ENCODE measurements at regions not wholly inside any gene's neighbourhood (a gene's known extent, or its start where the extent isn't known, plus 50 kb on each side); places are given as distances from the start of the nearest gene placed in this dataset.

- no peak for DNase-seq (ENCODE audit: low spot score)
Observed at GRCh38 chr12:97177481-97177880, 270.4 kb downstream of the NEDD1 start.

GRCh38 chr12:97181571-97182265 is 274.7 kb downstream of the NEDD1 start:
- no peak for DNase-seq (ENCODE audit: low spot score)

- no peak for DNase-seq (ENCODE audit: low spot score)
Observed at GRCh38 chr12:97182769-97183168, 275.7 kb downstream of the NEDD1 start.

- DNase-seq (ENCODE audit: low spot score), result no peak
Observed at GRCh38 chr12:97184127-97184773, 277.2 kb downstream of the NEDD1 start.

DNA sequence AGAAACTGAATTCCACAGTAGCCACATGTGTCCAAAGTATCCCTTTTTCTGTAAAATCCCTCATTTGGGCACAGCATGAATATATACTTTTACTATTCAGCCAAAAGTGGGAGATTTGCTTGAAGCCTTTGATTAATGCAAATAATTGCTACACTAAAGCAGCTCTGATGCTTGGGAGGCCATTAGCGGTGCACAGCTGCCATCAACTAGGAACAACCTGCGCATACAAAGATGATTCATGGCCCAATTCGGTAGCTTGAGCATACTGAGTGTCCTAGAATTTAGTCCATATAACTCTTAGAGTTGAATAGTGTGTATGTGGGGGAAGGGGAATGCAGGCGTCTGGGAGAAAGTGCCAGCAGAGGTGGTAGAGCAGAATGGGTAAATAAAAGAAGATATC is 277.0 kb upstream of the RMST start:
- DNase-seq (ENCODE audit: low spot score), result no peak

DNA sequence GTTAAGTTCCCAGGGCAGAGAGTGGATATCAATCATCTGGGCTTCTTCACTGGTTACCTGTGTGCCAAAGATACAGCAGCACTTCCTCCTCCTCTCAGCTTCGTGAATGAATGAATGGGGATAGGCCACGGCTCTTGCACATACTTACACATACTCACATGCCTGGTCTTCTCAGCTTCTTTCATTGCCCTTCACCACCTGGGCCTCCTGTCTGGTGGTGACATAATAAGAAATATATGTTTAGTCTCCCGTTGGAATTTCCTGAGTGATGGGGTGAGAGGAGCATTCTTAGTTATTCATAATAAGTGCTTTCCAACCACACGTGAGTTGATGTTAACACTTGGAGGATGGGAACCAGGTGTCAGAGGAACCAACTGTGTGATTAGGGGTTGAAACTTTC is 268.1 kb upstream of the RMST start:
- DNase-seq (ENCODE audit: low spot score), result no peak

DNA sequence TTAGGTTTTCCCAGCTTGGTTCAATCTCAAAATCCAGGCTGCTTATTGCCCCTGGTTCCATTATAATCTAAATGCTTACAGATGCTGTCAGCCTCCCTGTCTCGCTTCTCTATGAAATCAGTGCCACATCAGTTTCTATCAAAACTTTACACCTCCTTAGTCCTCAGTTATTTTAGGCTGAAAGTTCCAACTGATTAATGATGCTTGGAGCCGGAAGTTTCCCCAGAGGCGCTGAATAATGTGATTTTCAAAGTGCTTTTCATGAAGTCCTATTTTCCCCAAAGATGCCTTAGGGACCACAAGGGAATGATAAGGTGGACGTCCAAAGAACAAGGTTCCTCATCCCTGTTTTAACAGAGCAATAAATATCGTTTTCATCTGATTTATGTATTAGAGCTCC is 262.4 kb upstream of the RMST start:
- no peak for DNase-seq (ENCODE audit: low spot score)

GRCh38 chr12:97203408-97203807 is 259.2 kb upstream of the RMST start:
- DNase-seq (ENCODE audit: low spot score), result no peak

GRCh38 chr12:97209997-97210396 is 252.6 kb upstream of the RMST start:
- DNase-seq (ENCODE audit: low spot score), result no peak

GRCh38 chr12:97211416-97211930 is 251.1 kb upstream of the RMST start:
- no peak for DNase-seq (ENCODE audit: low spot score)

DNA sequence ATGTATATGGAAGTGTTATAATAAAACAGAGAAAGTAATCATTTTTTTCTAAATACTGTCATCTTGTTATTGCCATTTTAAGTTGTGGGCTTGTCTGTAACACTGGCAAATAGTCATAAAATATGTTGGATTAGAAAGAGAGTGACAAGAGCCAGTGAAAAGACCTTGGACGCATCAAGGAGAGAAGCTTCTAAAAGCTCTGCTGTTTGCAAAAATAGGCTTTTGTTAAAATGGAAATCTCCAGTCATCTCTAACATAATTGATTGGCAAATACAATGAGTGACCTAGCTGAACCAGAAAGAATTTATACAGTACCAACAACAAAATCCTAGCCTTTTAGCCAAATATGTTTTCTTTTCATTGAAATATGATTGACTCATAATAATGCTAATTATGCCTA is 245.8 kb upstream of the RMST start:
- no peak for DNase-seq (ENCODE audit: low spot score)

DNA sequence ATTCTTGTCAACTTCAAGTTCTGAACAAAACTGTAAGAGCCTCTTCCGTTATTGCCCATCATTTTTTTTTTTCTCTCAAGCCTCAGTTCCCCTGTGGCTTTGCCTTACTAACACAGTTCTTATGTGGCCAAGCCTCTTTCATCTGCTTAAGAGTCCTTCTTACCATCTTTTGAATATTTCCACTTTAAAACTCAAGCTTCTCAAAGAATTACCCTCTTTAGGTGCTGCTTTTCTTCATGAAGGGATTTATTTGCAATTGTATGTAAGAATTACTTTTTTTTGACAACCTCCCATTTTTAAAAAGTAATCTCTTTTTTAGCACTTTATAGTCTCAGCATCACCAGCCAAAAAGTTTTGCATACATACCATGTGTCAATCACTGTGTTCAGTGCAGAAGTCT is 240.2 kb upstream of the RMST start:
- DNase-seq (ENCODE audit: low spot score), result no peak

DNA sequence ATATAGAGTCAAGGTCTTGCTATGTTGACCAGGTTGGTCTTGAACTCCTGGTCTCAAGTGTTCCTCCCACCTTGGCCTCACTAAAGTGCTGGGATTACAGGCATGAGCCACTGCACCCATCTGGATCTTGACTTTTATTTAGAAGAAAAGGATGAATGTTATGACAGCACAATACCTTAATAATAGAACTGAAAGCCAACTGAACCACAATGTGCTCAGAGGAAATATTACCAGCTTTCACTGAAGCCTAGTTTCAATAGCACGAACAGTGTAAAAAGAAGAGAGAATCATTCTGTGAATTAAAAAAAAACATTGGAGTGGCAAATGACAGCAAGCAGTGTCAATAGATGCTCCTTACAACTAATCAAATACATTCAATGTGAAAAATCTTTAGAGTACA is 239.2 kb upstream of the RMST start:
- DNase-seq (ENCODE audit: low spot score), result no peak

DNA sequence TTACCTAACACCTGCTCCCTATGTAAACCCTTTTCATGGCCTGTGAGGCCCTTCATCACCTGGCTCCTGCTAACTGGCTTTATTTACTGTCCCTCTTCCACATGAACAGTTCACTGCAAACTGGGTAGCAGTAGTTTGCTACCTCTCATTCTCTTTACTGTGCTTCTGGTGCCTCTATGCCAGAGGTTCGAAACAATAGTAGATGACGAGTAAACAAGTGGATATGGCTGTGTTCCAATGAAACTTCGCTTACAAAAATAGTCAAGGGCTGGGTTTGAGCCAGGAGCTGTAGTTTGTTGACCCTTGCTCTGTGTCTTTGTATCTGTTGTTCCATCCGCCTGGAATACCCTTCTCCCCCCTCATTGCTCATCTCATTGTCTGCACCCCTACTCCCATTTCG is 233.6 kb upstream of the RMST start:
- no peak for DNase-seq (ENCODE audit: low spot score)

DNA sequence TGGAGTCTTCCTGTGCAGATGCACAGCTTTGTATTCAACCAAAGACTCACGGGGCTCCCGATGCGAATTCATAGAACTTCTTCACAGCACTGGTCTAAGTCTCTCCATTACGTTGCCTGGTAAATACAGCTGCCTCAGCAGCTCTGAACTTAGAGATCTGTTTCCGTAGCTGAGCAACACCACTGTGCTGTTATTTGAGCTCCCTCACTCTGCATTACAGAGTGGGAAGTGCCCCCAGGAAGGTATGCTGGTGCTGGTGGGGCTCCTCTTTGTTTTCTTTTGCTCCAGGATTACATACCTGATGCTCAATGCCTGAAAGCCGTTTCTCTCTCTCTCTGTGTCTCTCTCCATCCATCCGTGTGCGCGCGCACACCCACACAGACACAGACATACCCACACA is 227.5 kb upstream of the RMST start:
- DNase-seq (ENCODE audit: low spot score), result no peak

DNA sequence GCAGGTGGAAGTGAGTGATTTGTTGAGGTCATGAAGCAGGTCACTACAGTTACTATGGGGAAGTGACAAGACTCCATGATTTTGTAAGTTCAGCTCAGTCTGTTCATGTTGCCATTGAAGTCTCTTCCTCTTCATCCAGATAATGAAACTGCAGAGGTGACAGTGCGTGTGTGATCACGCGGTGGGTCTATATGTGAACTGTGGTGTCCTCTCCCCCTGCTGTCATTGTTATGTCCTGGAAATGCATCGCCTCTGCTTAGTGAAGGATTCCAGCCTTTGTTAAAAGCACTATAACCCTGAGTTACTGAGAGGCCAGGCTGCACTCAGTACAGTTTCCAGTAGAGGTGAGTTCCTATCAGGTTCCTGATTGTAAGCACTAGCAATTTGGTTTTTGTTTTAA is 216.2 kb upstream of the RMST start:
- no peak for DNase-seq (ENCODE audit: low spot score)

DNA sequence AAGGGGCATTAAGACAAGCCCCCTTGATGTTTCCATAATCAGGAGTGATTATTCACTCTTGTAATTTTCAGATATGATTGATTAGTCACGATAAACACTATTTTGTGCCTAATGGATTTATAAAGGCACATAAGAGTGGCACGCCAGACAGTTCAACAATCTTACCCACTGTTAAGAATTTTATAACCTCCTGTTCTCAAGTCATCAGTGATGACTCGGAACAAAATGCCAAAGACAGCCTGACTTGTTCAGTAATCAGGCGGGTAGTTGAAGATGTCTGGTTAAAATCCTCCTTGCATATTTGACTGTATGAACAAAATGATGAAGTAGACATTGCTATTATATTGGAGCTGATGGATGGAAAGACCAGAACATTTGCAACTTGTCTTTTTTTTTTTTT is 212.1 kb upstream of the RMST start:
- no peak for DNase-seq (ENCODE audit: low spot score)

GRCh38 chr12:97257726-97258125 is 204.9 kb upstream of the RMST start:
- no peak for DNase-seq (ENCODE audit: low spot score)

DNA sequence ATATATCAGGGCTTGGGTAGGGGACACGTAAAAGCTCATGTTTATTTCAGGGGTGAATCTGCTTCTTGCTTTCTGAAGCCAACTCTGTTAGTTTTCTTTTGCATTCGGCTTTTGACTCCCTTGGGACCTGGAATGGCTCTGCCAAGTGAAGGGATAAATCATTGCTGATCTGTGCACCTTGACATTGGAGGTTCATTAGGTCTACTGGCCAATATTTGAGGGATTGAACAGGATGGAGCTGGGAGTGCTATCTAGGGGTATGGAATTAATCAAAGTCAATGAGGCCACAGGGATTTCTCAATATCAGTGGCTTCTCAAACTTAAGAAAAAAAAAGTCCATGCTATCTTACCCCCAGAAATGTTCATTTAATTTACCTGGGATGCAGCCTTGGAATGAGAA is 203.5 kb upstream of the RMST start:
- no peak for DNase-seq (ENCODE audit: low spot score)

DNA sequence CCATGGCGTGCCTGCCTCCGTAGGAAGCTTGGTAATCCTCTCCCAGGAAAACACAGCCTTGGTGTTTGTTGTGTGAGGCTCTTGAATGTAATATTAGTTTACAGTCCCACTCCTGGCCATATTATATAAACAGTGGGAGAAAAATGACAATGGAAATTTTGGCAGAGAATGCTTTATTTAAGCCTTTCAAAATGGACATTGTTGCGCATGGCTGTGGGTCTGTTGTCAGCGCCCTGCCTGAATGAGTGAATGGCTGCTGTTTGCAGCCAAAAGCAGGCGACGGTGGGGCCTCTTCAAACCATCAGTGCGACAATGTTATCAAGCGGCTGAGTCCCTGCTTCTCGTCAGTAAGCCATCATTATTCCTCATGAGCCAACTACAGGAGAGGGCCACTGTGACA is 201.8 kb upstream of the RMST start:
- no peak for DNase-seq (ENCODE audit: low spot score)

GRCh38 chr12:97267166-97267565 is 195.4 kb upstream of the RMST start:
- no peak for DNase-seq (ENCODE audit: low spot score)

DNA sequence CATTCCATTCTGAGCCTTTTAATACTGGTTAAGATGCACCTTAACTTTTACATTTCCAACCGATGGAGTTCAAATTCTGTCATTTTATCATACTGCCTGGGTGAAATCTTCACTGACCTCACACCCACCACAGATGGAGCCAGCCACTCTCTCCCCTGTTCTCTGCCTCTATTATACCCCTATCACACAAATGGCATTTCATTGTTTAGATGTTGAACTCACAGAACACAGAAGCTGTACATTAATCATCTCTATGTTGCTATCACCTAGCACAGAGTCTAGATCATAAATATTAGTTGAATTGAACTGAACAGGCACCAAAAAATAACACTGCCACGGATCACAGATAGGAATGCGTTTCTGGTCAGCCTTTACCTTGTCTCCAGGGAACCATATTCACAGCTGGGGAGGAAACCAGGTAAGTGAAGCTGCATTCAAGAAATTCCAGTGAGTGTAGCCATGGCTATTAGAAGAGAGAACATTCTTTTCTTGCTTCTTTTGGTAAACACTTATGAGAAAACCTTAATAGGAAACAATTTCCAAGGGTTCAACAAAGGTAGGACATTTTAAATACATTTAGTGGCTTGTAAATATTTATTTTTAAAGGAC is 194.9 kb upstream of the RMST start:
- no peak for DNase-seq (ENCODE audit: low spot score)

DNA sequence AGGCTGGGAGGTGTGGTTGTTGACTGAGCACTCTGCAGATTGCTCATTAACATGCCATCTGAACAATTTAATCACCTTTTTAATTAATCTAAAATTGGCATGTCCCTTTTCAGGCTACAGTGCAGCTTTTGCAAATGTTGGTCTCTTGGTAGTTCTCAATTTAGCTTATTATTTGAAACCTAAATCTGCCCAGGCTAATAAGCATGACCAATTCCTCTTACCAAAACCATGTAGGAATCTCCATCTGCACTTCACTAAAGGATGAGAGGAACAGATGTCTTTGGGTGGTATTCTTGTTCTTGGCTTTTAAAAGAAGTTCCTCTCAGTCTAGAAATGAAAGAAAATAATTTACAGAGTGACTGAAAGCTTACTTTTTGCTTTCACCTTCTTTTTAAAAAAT is 190.1 kb upstream of the RMST start:
- DNase-seq (ENCODE audit: low spot score), result no peak
